HG02588 (cell line): ENCODE measurements at regions not wholly inside any gene's neighbourhood (a gene's known extent, or its start where the extent isn't known, plus 50 kb on each side); places are given as distances from the start of the nearest gene placed in this dataset.
"Not testable (repeated sequence)": the region's sequence is repeated elsewhere in the genome, so short reads cannot be mapped to it uniquely, and the experiment has no call there.

Experiments
- ATAC-seq: cut with Tn5 transposase; IDR thresholded peaks from one replicate; pipeline ENCODE4 v1.9.1; 2021; ENCODE audit warnings: mild to moderate bottlenecking, moderate library complexity; ENCODE audit not compliant: unreplicated experiment

- no peak for ATAC-seq
These were observed 156.8 kb upstream of the STS start for GRCh38 chrX:6990552-6991193.

GRCh38 chrX:6989858-6990257 is 157.7 kb upstream of the STS start:
- ATAC-seq = no peak

GRCh38 chrX:6988694-6989093 is 158.8 kb upstream of the STS start:
- ATAC-seq = not testable (repeated sequence)

GRCh38 chrX:6986915-6987314 is 160.6 kb upstream of the STS start:
- no peak for ATAC-seq

DNA sequence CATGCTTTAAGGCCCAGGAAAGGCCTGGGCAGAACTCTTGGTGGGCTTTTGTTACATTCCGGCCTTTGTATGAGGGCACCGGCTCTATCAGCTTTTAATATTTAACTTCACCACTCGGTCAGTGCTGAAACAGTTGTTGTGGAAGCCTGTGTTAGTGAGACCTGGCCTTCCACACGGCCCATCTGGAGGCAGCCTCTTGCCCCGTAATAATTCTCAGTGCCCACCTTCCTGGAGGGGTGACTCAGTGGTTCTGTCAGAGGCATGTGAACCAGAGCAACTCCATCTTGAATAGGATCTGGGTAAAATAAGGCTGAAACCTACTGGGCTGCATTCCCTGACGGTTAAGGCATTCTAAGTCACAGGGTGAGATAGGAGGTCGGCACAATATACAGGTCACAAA is 162.0 kb upstream of the STS start:
- ATAC-seq = no peak

DNA sequence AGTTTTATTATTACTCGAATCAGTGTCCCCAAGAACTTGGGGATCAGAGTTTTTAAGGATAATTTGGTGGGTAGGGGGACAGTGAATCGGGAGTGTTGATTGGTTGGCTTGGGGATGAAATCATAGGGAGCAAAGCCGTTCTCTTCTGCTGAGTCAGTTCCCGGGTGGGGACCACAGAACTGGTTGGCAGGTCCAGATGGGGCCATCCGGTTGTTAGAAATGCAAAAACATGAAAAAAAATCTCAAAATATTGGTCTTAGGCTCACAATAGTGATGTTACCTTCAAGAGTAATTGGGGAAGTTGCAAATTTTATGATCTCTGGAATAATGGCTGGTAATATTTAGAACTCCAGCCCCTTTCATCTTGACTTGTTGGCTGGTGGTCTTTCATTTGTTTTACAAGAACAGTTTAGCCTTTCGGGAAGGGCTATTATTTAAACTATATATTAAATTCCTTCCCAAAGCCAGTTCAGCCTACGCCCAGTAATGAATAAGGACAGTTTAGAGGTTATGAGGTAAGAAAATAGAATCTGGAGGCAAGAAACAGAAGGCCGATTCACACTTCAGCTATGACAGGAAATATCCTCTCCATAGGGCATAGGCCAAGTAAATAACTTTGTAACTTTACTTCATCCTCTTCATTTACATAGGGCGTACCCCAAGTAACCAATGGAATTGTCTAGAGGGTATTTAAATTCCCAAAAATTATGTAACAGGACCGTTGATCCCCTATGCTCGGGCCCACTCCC is 164.1 kb upstream of the STS start:
- ATAC-seq = no peak

DNA sequence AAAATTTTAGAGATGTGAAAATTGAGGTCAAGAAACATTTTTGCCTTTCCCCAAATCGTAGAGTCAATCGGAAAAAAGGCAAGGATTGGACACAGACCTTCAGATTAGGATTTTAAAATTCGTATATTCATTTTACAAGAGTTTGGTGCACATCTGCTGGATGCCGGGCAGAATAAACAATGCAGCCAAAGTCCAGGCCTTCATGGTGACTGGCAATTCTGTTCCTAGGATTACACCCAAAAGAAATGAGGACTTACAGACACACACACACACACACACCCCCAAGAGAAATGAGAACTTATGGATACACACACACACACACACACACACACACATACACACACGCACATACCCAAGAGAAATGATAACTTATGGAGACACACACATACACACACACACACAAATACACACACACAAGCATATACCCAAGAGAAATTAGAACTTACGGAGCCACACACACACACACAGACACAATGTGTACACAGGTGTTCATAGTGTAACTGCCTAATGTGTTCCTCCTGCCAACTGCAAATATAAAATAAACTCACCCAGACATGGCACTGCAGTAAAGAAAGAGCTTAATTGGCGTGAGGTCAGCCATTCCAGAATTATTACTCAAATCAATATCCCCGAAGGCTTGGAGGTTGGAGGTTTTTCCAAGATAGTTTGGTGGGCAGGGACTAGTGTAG is 165.7 kb upstream of the STS start:
- ATAC-seq = no peak

DNA sequence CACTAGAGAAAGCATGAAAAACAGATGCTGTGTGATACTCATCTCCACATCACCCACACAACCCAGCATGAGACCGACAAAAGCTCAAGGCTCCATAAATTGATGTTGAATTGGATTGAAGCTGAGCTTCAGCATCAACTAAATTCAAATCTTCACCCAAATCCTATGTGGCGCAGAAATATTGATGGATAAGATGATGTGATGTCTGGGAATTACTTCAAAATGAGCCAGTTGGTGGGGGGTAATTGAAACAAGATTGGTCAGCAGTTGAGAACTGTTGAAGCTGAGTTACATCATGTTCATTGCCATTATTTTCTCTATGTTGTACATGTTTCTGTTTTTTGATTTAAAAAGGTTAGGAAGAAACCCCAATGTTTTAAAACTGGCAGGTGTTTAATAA is 166.5 kb upstream of the STS start:
- no peak for ATAC-seq

GRCh38 chrX:6968231-6968630 is 179.3 kb upstream of the STS start:
- no peak for ATAC-seq

DNA sequence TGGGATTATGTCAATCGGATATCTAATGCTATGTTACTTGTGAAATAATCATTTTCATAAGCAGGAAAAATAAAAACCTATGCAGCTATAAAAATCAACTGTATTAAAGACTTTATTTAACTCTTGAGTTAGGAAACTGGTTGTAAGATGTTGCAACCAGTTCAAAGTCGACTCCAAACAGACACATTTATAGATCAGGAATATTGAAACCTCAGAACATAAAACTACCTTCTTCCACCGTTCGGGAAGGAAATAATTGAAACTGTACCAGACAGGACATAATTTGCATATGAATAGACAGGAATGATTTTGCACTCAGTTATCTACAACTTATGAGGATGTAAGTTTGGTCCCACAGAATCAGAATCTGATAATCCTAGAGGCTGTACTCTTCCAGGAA is 181.8 kb upstream of the STS start:
- no peak for ATAC-seq

DNA sequence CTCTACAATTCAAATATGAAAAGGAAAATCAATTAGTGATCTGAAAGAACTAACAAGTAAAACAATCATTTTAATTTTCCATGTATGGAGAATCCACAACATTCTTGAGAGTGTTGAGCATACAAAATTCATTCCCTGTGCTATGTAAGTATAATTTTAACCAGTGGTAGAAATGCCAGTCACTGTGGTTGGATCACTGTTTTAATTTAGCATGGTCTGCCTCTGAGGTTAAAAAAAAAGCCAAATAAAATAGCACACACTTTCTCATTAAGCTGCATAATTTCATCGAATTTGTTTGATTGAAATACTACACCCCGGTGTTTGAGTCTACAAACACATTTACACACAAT is 185.5 kb upstream of the STS start:
- no peak for ATAC-seq

- no peak for ATAC-seq
These were observed 186.1 kb upstream of the STS start for GRCh38 chrX:6961286-6962005.

DNA sequence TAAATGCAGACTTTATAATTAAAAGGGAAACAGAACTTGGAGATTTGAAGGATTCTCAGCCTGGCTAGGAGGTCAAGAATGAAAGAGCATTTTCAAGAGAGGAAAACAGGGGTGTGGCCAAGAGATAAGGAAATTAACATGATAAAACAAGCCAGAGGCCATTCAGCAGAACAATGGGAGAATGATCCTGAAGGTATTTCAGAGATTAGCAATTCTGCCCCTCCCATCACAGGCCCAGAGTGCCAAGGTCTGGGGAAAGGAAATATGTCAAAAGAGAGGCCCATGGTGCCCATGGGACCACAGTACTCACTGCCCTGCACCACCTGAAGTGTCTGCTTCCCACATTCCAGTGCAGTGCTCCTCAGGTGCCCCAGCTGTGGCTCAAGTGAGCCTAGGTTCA is 188.5 kb upstream of the STS start:
- no peak for ATAC-seq

DNA sequence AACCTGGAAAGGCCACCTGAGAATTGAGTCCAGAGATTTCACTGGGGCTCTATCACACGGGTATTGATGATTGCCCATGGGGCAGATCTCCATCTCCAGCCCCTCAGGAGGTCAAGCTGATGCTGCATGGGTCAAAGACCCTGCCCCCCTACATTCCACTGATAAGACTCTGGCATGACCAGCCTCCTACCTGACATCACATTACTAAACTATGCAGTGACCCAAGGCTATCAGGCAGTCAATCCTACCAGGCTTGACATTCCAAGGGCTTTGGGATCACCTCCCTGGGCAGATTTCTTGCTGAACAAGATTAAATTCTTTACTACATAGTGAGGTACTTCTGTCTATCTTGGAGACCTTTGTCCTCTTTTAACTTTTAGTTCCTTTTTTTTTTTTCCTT is 192.7 kb upstream of the STS start:
- ATAC-seq = no peak

DNA sequence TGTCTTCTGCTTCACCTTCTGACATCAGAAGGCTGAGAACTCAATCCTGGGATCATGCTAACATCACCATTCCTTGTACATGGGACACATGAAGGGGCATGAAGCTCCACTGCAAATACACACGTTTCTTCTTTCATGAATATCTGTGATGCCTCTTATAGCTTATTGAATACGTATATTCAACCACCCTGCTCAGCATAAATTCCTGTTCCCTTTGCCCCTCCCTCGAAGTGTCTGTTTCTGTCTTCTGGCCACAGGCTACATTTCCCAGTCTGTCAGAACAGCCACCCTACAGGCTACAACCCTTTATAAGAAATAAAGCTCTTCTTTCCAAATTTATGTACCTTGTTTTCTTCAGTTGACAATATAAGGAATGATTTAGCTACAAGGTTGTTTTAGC is 201.3 kb upstream of the STS start:
- no peak for ATAC-seq

DNA sequence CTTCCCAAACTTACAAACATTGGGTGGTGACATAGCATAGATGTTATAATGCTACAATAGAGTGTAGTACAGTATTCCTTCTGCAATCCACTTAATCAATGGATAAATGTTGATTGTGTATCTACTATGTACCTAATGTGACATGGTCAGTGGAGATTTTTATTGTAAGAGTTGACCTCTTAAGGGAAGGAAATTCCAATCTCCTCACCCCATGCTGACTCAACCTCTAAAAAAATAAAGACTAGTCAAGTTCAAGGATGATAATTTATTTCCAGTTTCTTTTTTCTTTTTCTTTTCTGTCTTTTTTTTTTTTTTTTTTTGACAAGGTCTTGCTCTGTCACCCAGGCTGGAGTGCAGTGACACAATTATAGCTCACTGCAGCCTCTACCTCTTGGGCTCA is 206.5 kb upstream of the STS start:
- no peak for ATAC-seq

GRCh38 chrX:6932942-6933341 is 214.6 kb upstream of the STS start:
- not testable (repeated sequence) for ATAC-seq

- ATAC-seq = no peak
These were observed 217.1 kb upstream of the STS start for GRCh38 chrX:6930307-6930849.

DNA sequence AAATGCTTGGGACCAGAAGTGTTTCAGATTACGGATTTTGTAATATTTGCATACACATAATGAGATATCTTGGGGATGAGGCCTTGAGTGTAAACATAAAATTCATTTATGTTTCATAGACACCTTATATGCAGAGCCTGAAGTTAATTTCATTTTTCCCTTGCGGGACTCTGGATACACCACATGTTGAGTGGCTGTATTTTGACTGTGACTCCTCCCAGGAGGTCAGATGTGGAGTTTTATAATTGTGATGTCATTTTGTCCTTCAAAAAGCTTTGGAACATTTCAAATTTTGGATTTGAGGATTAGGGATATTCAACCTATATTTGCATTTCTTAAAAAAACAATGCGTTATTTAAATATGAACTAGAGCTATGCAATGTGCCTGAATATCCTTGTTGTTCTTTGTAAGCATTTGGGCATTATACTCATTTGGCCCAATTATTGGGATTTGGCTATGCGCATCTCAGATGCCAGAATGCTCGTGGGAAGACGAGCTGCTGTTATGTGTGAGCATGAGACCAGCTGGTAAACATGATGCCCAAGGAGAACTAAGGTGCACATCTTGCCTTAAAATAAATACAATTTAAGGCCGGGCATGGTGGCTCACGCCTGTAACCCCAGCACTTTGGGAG is 223.0 kb upstream of the STS start:
- ATAC-seq = no peak

DNA sequence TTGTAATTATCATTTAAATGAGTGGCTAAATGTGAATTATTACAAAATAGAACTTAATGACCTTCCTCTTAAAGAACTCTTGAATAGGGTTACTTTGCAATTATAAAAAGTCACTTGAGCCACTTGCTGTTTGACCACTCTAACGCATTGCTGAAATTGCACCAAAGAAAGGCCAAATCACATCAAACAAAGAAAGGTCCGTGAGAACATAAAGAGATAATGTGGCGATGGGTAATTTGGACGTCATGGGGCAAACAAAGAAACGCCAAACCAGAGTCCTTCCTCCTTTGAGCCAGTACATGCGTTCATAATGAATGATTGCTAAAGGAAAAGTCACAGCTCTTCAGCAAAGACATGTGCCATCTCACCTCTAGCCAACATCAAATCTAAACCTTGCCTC is 229.8 kb upstream of the STS start:
- no peak for ATAC-seq

DNA sequence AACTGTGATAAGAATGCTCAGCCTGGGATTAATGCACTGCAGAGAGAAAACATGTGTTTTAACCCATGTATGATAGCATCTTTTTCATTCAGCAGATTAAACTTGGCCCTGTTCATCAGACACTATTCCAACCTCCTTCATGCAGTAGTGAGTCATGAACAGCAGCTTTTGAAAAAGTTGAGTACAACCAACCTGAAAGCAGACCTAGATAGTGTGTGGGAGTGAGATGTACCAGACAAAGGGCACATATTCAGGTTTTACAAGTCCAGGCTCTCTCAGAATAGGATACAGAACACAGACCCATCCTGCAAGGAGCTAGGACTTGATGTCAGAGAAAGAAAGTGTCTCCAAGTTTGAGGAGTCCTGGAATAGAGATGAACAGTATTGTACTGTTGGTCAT is 237.3 kb upstream of the STS start:
- ATAC-seq = no peak
